ENCODE measurements at regions not wholly inside any gene's neighbourhood (a gene's known extent, or its start where the extent isn't known, plus 50 kb on each side); places are given as distances from the start of the nearest gene placed in this dataset.

GRCh38 chr6:113047932-113048331 lies 700.8 kb downstream of the RFPL4B start:
- no peak for TF ChIP-seq REST (IDR thresholded peaks at IDR 0.05; ENCODE audit: insufficient read depth in 1 of 2, low read depth in 2 of 2, low read length in 2 of 2)
- TF ChIP-seq POLR2AphosphoS5 (IDR thresholded peaks at IDR 0.05; ENCODE audit: low read depth, low read length): peak; percentile 14; the same call in 1 of the 2 replicates

- TF ChIP-seq SIN3A (IDR thresholded peaks at IDR 0.05; ENCODE audit: borderline replicate concordance, insufficient read depth, low read length) (no peak), REST (IDR thresholded peaks at IDR 0.05; ENCODE audit: insufficient read depth in 1 of 2, low read depth in 2 of 2, low read length in 2 of 2) (no peak), FOXP2 (optimal IDR thresholded peaks at IDR 0.05; ENCODE audit: borderline replicate concordance, extremely low read depth, extremely low read length, insufficient read depth) (no peak), POLR2AphosphoS5 (IDR thresholded peaks at IDR 0.05; ENCODE audit: low read depth, low read length) (no peak), TAF1 (IDR thresholded peaks at IDR 0.05; ENCODE audit: borderline replicate concordance, insufficient read depth, low read length) (no peak)
These were observed 701.6 kb downstream of the RFPL4B start for GRCh38 chr6:113048741-113049140.

GRCh38 chr6:113049190-113049589 lies 702.1 kb downstream of the RFPL4B start:
- TF ChIP-seq REST (IDR thresholded peaks at IDR 0.05; ENCODE audit: insufficient read depth in 1 of 2, low read depth in 2 of 2, low read length in 2 of 2): no peak
- TF ChIP-seq TAF1 (IDR thresholded peaks at IDR 0.05; ENCODE audit: borderline replicate concordance, insufficient read depth, low read length): no peak
- TF ChIP-seq SIN3A (IDR thresholded peaks at IDR 0.05; ENCODE audit: borderline replicate concordance, insufficient read depth, low read length): no peak
- TF ChIP-seq POLR2AphosphoS5 (IDR thresholded peaks at IDR 0.05; ENCODE audit: low read depth, low read length): no peak
- no peak for TF ChIP-seq FOXP2 (optimal IDR thresholded peaks at IDR 0.05; ENCODE audit: borderline replicate concordance, extremely low read depth, extremely low read length, insufficient read depth)

- TF ChIP-seq SIN3A (IDR thresholded peaks at IDR 0.05; ENCODE audit: borderline replicate concordance, insufficient read depth, low read length): no peak
- TF ChIP-seq TAF1 (IDR thresholded peaks at IDR 0.05; ENCODE audit: borderline replicate concordance, insufficient read depth, low read length): no peak; the same call in 1 of the 2 replicates
- TF ChIP-seq REST (IDR thresholded peaks at IDR 0.05; ENCODE audit: insufficient read depth in 1 of 2, low read depth in 2 of 2, low read length in 2 of 2): no peak
- TF ChIP-seq FOXP2 (optimal IDR thresholded peaks at IDR 0.05; ENCODE audit: borderline replicate concordance, extremely low read depth, extremely low read length, insufficient read depth): no peak
- no peak for TF ChIP-seq POLR2AphosphoS5 (IDR thresholded peaks at IDR 0.05; ENCODE audit: low read depth, low read length)
These were observed 703.1 kb downstream of the RFPL4B start for GRCh38 chr6:113050010-113050858.
